ENCODE measurements at regions not wholly inside any gene's neighbourhood (a gene's known extent, or its start where the extent isn't known, plus 50 kb on each side); places are given as distances from the start of the nearest gene placed in this dataset.

GRCh38 chr3:71891483-71891882 lies 106.5 kb upstream of the PROK2 start:
- TF ChIP-seq, protein P1, sequence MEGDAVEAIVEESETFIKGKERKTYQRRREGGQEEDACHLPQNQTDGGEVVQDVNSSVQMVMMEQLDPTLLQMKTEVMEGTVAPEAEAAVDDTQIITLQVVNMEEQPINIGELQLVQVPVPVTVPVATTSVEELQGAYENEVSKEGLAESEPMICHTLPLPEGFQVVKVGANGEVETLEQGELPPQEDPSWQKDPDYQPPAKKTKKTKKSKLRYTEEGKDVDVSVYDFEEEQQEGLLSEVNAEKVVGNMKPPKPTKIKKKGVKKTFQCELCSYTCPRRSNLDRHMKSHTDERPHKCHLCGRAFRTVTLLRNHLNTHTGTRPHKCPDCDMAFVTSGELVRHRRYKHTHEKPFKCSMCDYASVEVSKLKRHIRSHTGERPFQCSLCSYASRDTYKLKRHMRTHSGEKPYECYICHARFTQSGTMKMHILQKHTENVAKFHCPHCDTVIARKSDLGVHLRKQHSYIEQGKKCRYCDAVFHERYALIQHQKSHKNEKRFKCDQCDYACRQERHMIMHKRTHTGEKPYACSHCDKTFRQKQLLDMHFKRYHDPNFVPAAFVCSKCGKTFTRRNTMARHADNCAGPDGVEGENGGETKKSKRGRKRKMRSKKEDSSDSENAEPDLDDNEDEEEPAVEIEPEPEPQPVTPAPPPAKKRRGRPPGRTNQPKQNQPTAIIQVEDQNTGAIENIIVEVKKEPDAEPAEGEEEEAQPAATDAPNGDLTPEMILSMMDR (IDR thresholded peaks at IDR 0.05): no peak
- TF ChIP-seq POLR2AphosphoS5 (IDR thresholded peaks at IDR 0.05; ENCODE audit: low read depth, low read length) (no peak), SIN3A (IDR thresholded peaks at IDR 0.05; ENCODE audit: borderline replicate concordance, insufficient read depth, low read depth, low read length) (no peak)
- TF ChIP-seq, protein P2, sequence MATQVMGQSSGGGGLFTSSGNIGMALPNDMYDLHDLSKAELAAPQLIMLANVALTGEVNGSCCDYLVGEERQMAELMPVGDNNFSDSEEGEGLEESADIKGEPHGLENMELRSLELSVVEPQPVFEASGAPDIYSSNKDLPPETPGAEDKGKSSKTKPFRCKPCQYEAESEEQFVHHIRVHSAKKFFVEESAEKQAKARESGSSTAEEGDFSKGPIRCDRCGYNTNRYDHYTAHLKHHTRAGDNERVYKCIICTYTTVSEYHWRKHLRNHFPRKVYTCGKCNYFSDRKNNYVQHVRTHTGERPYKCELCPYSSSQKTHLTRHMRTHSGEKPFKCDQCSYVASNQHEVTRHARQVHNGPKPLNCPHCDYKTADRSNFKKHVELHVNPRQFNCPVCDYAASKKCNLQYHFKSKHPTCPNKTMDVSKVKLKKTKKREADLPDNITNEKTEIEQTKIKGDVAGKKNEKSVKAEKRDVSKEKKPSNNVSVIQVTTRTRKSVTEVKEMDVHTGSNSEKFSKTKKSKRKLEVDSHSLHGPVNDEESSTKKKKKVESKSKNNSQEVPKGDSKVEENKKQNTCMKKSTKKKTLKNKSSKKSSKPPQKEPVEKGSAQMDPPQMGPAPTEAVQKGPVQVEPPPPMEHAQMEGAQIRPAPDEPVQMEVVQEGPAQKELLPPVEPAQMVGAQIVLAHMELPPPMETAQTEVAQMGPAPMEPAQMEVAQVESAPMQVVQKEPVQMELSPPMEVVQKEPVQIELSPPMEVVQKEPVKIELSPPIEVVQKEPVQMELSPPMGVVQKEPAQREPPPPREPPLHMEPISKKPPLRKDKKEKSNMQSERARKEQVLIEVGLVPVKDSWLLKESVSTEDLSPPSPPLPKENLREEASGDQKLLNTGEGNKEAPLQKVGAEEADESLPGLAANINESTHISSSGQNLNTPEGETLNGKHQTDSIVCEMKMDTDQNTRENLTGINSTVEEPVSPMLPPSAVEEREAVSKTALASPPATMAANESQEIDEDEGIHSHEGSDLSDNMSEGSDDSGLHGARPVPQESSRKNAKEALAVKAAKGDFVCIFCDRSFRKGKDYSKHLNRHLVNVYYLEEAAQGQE (IDR thresholded peaks at IDR 0.05; ENCODE audit: insufficient read depth in 1 of 2, low read depth in 2 of 2, low read length in 1 of 2): no peak
